SK-N-SH (cell line): ENCODE measurements at regions not wholly inside any gene's neighbourhood (a gene's known extent, or its start where the extent isn't known, plus 50 kb on each side); places are given as distances from the start of the nearest gene placed in this dataset.
A peak's percentile ranks its signal among the peaks of the same experiment; 100 is the strongest.

Source experiments
- CTCF ChIA-PET: fragments of 300-600, 350-600 bp; formaldehyde crosslinking; extraction: SDS; loops from one replicate; lab custom pipeline; 2021; lab: Yijun Ruan, JAX
- POLR2A ChIA-PET: fragments of 350-600 bp; sonication (Branson Sonifier 250); formaldehyde crosslinking; extraction: SDS; loops from one replicate; lab custom pipeline; 2020; ENCODE audit warnings: antibody characterized with exemption, inconsistent platforms; lab: Yijun Ruan, JAX
- DNase-seq: peaks from one replicate; pipeline ENCODE4 v3.0.0; 2012
- H2AFZ ChIP-seq: fragments of 200-600 bp; sonication (generic); 2 replicates; pipeline ENCODE4 v1.8.1; 2016; ENCODE audit warnings: antibody characterized with exemption, mild to moderate bottlenecking, low read depth
- H3F3A ChIP-seq: fragments of 200-600 bp; sonication (generic); replicated peaks from 2 replicates; pipeline ENCODE3; 2016; ENCODE audit warnings: antibody characterized with exemption, mild to moderate bottlenecking; ENCODE audit not compliant: insufficient read depth
- H3K27ac ChIP-seq, 2 experiments: fragments of 200-500 bp in 1 of 2; fragments of 200-600 bp in 1 of 2; sonication (Bioruptor generic) in 1 of 2; sonication (generic), shearing (Covaris generic) in 1 of 2; 2 replicates each; pipeline versions ENCODE4 v1.5.1 to v1.6.1; 2014 to 2016; ENCODE audit warnings: low read depth in 2 of 2, inconsistent platforms in 1 of 2, low read length in 1 of 2, mild to moderate bottlenecking in 1 of 2, mixed read lengths in 1 of 2
- H3K27me3 ChIP-seq: fragments of 200-600 bp; sonication (generic), shearing (Covaris generic); 2 replicates; pipeline ENCODE4 v1.6.1; 2016; ENCODE audit warnings: mixed run types; ENCODE audit not compliant: insufficient read depth
- H3K36me3 ChIP-seq, 2 experiments: fragments of 200-500 bp in 1 of 2; fragments of 200-600 bp in 1 of 2; sonication (Bioruptor generic) in 1 of 2; sonication (generic) in 1 of 2; replicated peaks in 1 of 2; 2 replicates each; pipeline versions ENCODE3 to v1.5.1; 2014 to 2016; ENCODE audit warnings: low read length in 1 of 2, mild to moderate bottlenecking in 1 of 2; ENCODE audit not compliant: insufficient read depth in 2 of 2, control insufficient read depth in 1 of 2
- H3K4me1 ChIP-seq, 2 experiments: fragments of 200-500 bp in 1 of 2; fragments of 200-600 bp in 1 of 2; sonication (Bioruptor generic) in 1 of 2; sonication (generic), shearing (Covaris generic) in 1 of 2; 2 replicates each; pipeline versions ENCODE4 v1.5.1 to v1.6.1; 2014 to 2016; ENCODE audit warnings: low read depth in 1 of 2, low read length in 1 of 2, mixed run types in 1 of 2; ENCODE audit not compliant: insufficient read depth in 2 of 2, control insufficient read depth in 1 of 2
- H3K4me2 ChIP-seq: fragments of 200-600 bp; sonication (generic), shearing (Covaris generic); 2 replicates; pipeline ENCODE4 v1.6.1; 2017; ENCODE audit warnings: mixed run types
- H3K4me3 ChIP-seq, 2 experiments: fragments of 200-500 bp in 1 of 2; fragments of 200-600 bp in 1 of 2; sonication (Bioruptor generic) in 1 of 2; sonication (generic), shearing (Covaris generic) in 1 of 2; 2 replicates each; pipeline versions ENCODE4 v1.5.1 to v1.8.1; 2014 to 2016; ENCODE audit warnings: low read depth in 2 of 2, inconsistent platforms in 1 of 2, low read length in 1 of 2, mild to moderate bottlenecking in 1 of 2, mixed read lengths in 1 of 2, moderate library complexity in 1 of 2
- H3K79me2 ChIP-seq: fragments of 200-600 bp; sonication (generic); 2 replicates; pipeline ENCODE4 v1.8.1; 2017; ENCODE audit warnings: mild to moderate bottlenecking; ENCODE audit not compliant: insufficient read depth
- H3K9ac ChIP-seq: fragments of 200-600 bp; sonication (generic); 2 replicates; pipeline ENCODE4 v1.6.1; 2017; ENCODE audit warnings: mixed run types
- H3K9me2 ChIP-seq: fragments of 200-600 bp; sonication (generic); 2 replicates; pipeline ENCODE4 v1.6.1; 2017; ENCODE audit warnings: mixed run types
- H3K9me3 ChIP-seq: fragments of 200-600 bp; sonication (generic); 2 replicates; pipeline ENCODE4 v1.6.1; 2017; ENCODE audit warnings: mixed run types, mild to moderate bottlenecking, moderate library complexity
- H4K20me1 ChIP-seq: fragments of 200-600 bp; sonication (generic); 2 replicates; pipeline ENCODE4 v1.6.1; 2017; ENCODE audit warnings: mild to moderate bottlenecking, mixed run types; ENCODE audit not compliant: insufficient read depth
- CHD2 ChIP-seq: fragments of 150-350 bp; IDR thresholded peaks from 2 replicates; pipeline ENCODE4 v1.6.1; 2018; ENCODE audit warnings: low read length; ENCODE audit not compliant: partially characterized antibody
- CTCF ChIP-seq: fragments of 200-600 bp; sonication (generic); IDR thresholded peaks from 2 replicates; pipeline ENCODE4 v1.6.1; 2017; ENCODE audit warnings: antibody characterized with exemption, mild to moderate bottlenecking, moderate library complexity
- ELF1 ChIP-seq: IDR thresholded peaks from 2 replicates; pipeline ENCODE4 v1.4.0; 2012
- EZH2phosphoT487 ChIP-seq: fragments of 200-600 bp; sonication (generic); IDR thresholded peaks from 2 replicates; pipeline ENCODE4 v1.6.1; 2017; ENCODE audit warnings: low read depth, mixed run types, mild to moderate bottlenecking, antibody characterized with exemption, moderate library complexity, borderline replicate concordance
- FOSL2 ChIP-seq: IDR thresholded peaks from 2 replicates; pipeline ENCODE4 v1.4.0; 2012; ENCODE audit warnings: low read depth, mild to moderate bottlenecking, moderate library complexity, borderline replicate concordance
- FOXJ3 ChIP-seq: sonication (generic); formaldehyde crosslinking; IDR thresholded peaks from 2 replicates; pipeline ENCODE4 v1.5.1; 2020; ENCODE audit warnings: mild to moderate bottlenecking, missing genetic modification reagents
- GABPA ChIP-seq: IDR thresholded peaks from 2 replicates; pipeline ENCODE4 v1.4.0; 2012; ENCODE audit warnings: low read depth, mild to moderate bottlenecking
- GATA2 ChIP-seq: sonication (generic); formaldehyde crosslinking; IDR thresholded peaks from 2 replicates; pipeline ENCODE4 v1.5.0; 2020; ENCODE audit warnings: mild to moderate bottlenecking, missing genetic modification reagents
- IRF3 ChIP-seq: fragments of 150-350 bp; IDR thresholded peaks from 2 replicates; pipeline ENCODE4 v1.6.1; 2016; ENCODE audit warnings: mild to moderate bottlenecking, low read depth, low read length
- JUND ChIP-seq: IDR thresholded peaks from 2 replicates; pipeline ENCODE4 v1.4.0; 2012
- MEF2A ChIP-seq: IDR thresholded peaks from 2 replicates; pipeline ENCODE4 v1.4.0; 2012; ENCODE audit warnings: low read depth, borderline replicate concordance
- MXI1 ChIP-seq: IDR thresholded peaks from 2 replicates; pipeline ENCODE4 v1.6.1; 2012; ENCODE audit warnings: mild to moderate bottlenecking, low read depth, low read length, improper control_type of control experiment
- NFIC ChIP-seq: IDR thresholded peaks from 2 replicates; pipeline ENCODE4 v1.4.0; 2012; ENCODE audit warnings: borderline replicate concordance
- NRF1 ChIP-seq: IDR thresholded peaks from 2 replicates; pipeline ENCODE4 v1.6.1; 2012; ENCODE audit warnings: low read depth, mild to moderate bottlenecking, low read length
- PBX3 ChIP-seq: IDR thresholded peaks from 2 replicates; pipeline ENCODE4; 2012
- POLR2AphosphoS5 ChIP-seq: IDR thresholded peaks from 2 replicates; pipeline ENCODE4 v1.6.1; 2012; ENCODE audit warnings: low read depth, low read length
- RAD21 ChIP-seq: IDR thresholded peaks from 2 replicates; pipeline ENCODE4 v1.6.1; 2012; ENCODE audit warnings: mild to moderate bottlenecking, low read length
- RCOR1 ChIP-seq: fragments of 150-350 bp; IDR thresholded peaks from 2 replicates; pipeline ENCODE4 v1.6.1; 2017; ENCODE audit warnings: antibody characterized with exemption, low read length
- RXRA ChIP-seq: IDR thresholded peaks from 2 replicates; pipeline ENCODE4 v1.4.0; 2012; ENCODE audit warnings: low read depth, mild to moderate bottlenecking, borderline replicate concordance
- SIN3A ChIP-seq: IDR thresholded peaks from 2 replicates; pipeline ENCODE4 v1.6.1; 2012; ENCODE audit warnings: low read depth, mild to moderate bottlenecking, low read length, moderate library complexity, borderline replicate concordance
- SMC3 ChIP-seq: IDR thresholded peaks from 2 replicates; pipeline ENCODE4 v1.6.1; 2012; ENCODE audit warnings: low read depth, low read length, improper control_type of control experiment
- TAF1 ChIP-seq: IDR thresholded peaks from 2 replicates; pipeline ENCODE4 v1.6.1; 2012; ENCODE audit warnings: low read depth, mild to moderate bottlenecking, low read length, moderate library complexity, borderline replicate concordance
- TCF12 ChIP-seq: IDR thresholded peaks from 2 replicates; pipeline ENCODE4 v1.4.0; 2012
- TEAD4 ChIP-seq: IDR thresholded peaks from 2 replicates; pipeline ENCODE4 v1.4.0; 2012; ENCODE audit warnings: mild to moderate bottlenecking, borderline replicate concordance; ENCODE audit not compliant: insufficient read depth
- USF1 ChIP-seq: IDR thresholded peaks from 2 replicates; pipeline ENCODE4 v1.4.0; 2012; ENCODE audit warnings: low read depth, borderline replicate concordance
- USF2 ChIP-seq: fragments of 150-350 bp; IDR thresholded peaks from 2 replicates; pipeline ENCODE4 v1.6.1; 2017; ENCODE audit warnings: antibody characterized with exemption, low read length, low read depth, borderline replicate concordance
- YY1 ChIP-seq: IDR thresholded peaks from 2 replicates; pipeline ENCODE4 v1.4.0; 2012; ENCODE audit warnings: low read depth, mild to moderate bottlenecking
- WGBS: methylation state at CpG from one replicate; pipeline ENCODE4 v1.1.6; 2017; ENCODE audit warnings: low lambda C conversion rate; 5-methylcytosine and 5-hydroxymethylcytosine counted together
- TF ChIP-seq, protein P1 (sequence below): IDR thresholded peaks from 2 replicates; pipeline ENCODE4 v1.4.0; 2012; ENCODE audit warnings: low read depth
- TF ChIP-seq, protein P2 (sequence below): IDR thresholded peaks from 2 replicates; pipeline ENCODE4 v1.4.0; 2012; ENCODE audit warnings: low read depth, borderline replicate concordance

- Histone ChIP-seq H3K27me3 (no peaks in the 10 kb centered on the region), H3K4me3 (no peak overlapping the region), H3K9me3 (no peaks in the 10 kb centered on the region), H3K79me2 (no peaks in the 10 kb centered on the region), H4K20me1 (no peaks in the 10 kb centered on the region), H3K4me1 (no peaks in the 10 kb centered on the region; a peak in 1 of 4 replicates), H3K4me2 (no peak overlapping the region), H3K9ac (no peak overlapping the region), H3F3A (no peaks in the 10 kb centered on the region), H3K36me3 (no peaks in the 10 kb centered on the region), H3K27ac (peak overlapping the region in 1 of 2 experiments; percentile 77; a peak in 2 of 4 replicates), H3K9me2 (no peaks in the 10 kb centered on the region), H2AFZ (no peak overlapping the region)
- ChIA-PET POLR2A (no interaction called here), CTCF (no interaction called here)
- 61% methylated on average over 2 of the region's 2 CpGs for WGBS
- peak; percentile 19 for DNase-seq
- no peak for TF ChIP-seq SIN3A
- no peak for TF ChIP-seq ELF1
- no peak for TF ChIP-seq IRF3
- no peak for TF ChIP-seq YY1
- no peak for TF ChIP-seq NRF1
- peak; percentile 26 for TF ChIP-seq NFIC
- TF ChIP-seq GATA2 = peak; percentile 86
- TF ChIP-seq JUND = 0 out of 2 replicates have a peak, but pooled peaks have one; percentile 14
- TF ChIP-seq TEAD4 = 0 out of 2 replicates have a peak, but pooled peaks have one; percentile 13
- TF ChIP-seq TAF1 = no peak
- TF ChIP-seq MXI1 = no peak
- TF ChIP-seq RCOR1 = peak; percentile 85
- TF ChIP-seq MEF2A = no peak
- TF ChIP-seq USF1 = no peak
- TF ChIP-seq, protein P1, sequence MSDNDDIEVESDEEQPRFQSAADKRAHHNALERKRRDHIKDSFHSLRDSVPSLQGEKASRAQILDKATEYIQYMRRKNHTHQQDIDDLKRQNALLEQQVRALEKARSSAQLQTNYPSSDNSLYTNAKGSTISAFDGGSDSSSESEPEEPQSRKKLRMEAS = no peak
- TF ChIP-seq PBX3 = peak; percentile 38; the same call in 1 of the 2 replicates
- TF ChIP-seq SMC3 = no peak
- no peak for TF ChIP-seq EZH2phosphoT487
- no peak for TF ChIP-seq CTCF
- peak; percentile 64 for TF ChIP-seq CHD2
- no peak; the same call in 1 of the 2 replicates for TF ChIP-seq RAD21
- no peak for TF ChIP-seq FOXJ3
- TF ChIP-seq USF2 = no peak
- TF ChIP-seq, protein P2, sequence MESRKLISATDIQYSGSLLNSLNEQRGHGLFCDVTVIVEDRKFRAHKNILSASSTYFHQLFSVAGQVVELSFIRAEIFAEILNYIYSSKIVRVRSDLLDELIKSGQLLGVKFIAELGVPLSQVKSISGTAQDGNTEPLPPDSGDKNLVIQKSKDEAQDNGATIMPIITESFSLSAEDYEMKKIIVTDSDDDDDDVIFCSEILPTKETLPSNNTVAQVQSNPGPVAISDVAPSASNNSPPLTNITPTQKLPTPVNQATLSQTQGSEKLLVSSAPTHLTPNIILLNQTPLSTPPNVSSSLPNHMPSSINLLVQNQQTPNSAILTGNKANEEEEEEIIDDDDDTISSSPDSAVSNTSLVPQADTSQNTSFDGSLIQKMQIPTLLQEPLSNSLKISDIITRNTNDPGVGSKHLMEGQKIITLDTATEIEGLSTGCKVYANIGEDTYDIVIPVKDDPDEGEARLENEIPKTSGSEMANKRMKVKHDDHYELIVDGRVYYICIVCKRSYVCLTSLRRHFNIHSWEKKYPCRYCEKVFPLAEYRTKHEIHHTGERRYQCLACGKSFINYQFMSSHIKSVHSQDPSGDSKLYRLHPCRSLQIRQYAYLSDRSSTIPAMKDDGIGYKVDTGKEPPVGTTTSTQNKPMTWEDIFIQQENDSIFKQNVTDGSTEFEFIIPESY = no peak
- TF ChIP-seq POLR2AphosphoS5 = no peak
- no peak for TF ChIP-seq RXRA
- TF ChIP-seq TCF12 = peak; percentile 58; the same call in 1 of the 2 replicates
- no peak for TF ChIP-seq FOSL2
- no peak for TF ChIP-seq GABPA
Observed at GRCh38 chr5:164487939-164488338, 982.5 kb downstream of the MAT2B start.
